ENCODE measurements at regions not wholly inside any gene's neighbourhood (a gene's known extent, or its start where the extent isn't known, plus 50 kb on each side); places are given as distances from the start of the nearest gene placed in this dataset.

DNA sequence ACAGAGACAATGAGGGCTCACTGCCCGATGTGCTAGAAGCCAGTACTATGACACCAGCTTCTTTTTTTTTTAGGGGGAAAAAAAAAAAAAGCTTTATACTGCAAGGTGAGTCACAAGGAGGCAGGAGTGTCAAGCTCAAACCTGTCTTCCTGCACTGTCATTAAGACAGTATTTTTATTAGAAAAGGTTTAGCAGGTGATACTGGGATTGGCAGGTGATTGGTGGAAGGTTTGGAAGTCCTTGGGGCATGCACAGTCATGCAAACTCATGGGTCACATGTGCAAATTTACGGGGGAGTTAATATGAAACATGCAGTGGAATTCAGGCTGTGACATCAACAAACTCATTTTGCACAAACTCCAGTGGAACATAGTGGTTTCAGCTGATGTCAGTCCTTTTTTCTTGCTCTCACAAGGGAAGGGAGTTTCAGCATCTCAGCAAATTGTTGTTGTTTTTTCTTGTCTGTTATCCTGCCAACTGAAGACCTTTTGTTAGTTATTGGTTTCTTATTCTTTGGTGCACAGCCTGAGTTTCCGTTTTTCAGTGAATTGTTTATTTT lies 530.6 kb downstream of the ANKRD7 start:
- intact Hi-C loops (cut with DNase I) = no loop called here
- H3K36me3 ChIP-seq = no peaks in the 10 kb centered on the region
- no peak overlapping the region for H3K4me3 ChIP-seq
- no peak overlapping the region for H3K27ac ChIP-seq
- no peak for DNase-seq
- no peaks in the 10 kb centered on the region for H3K4me1 ChIP-seq
- no peaks in the 10 kb centered on the region for H3K27me3 ChIP-seq
- 68 to 74% methylated on average over 3 of the region's 3 CpGs for WGBS, 2 donors
- ATAC-seq = no peak
- no peaks in the 10 kb centered on the region for H3K9me3 ChIP-seq
- TF ChIP-seq, protein P1, sequence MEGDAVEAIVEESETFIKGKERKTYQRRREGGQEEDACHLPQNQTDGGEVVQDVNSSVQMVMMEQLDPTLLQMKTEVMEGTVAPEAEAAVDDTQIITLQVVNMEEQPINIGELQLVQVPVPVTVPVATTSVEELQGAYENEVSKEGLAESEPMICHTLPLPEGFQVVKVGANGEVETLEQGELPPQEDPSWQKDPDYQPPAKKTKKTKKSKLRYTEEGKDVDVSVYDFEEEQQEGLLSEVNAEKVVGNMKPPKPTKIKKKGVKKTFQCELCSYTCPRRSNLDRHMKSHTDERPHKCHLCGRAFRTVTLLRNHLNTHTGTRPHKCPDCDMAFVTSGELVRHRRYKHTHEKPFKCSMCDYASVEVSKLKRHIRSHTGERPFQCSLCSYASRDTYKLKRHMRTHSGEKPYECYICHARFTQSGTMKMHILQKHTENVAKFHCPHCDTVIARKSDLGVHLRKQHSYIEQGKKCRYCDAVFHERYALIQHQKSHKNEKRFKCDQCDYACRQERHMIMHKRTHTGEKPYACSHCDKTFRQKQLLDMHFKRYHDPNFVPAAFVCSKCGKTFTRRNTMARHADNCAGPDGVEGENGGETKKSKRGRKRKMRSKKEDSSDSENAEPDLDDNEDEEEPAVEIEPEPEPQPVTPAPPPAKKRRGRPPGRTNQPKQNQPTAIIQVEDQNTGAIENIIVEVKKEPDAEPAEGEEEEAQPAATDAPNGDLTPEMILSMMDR (IDR thresholded peaks at IDR 0.05) = no peak

DNA sequence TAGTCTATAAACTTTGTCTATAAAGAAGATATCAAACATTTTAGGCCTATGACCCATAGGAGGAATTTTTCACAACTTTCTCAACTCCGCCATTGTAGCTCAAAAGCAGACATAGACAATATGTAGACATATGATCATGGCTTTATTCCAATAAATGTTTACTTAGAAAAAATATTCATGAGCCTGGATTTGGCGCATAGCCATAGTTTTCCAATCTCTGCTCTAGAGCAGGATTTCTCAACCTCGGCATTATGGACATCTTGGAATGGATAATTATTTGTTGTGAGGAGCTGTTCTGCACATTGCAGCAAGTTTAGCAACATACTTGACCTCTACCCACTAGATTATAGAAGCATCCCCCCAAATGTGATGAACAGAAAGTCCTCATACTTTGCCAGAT lies 532.6 kb downstream of the ANKRD7 start:
- H3K36me3 ChIP-seq = no peaks in the 10 kb centered on the region
- H3K9me3 ChIP-seq = peaks cover 0 to 8% (median 0%) of the 10 kb centered on the region in 11 donors
- no peak overlapping the region for H3K27ac ChIP-seq
- no peak overlapping the region for H3K4me3 ChIP-seq
- 79 to 82% methylated on average over 3 of the region's 3 CpGs for WGBS, 2 donors
- no peak for ATAC-seq
- H3K4me1 ChIP-seq = no peaks in the 10 kb centered on the region
- DNase-seq = no peak
- TF ChIP-seq, protein P1 (IDR thresholded peaks at IDR 0.05) = no peak
- H3K27me3 ChIP-seq = no peaks in the 10 kb centered on the region
- intact Hi-C loops (cut with DNase I) = no loop called here

DNA sequence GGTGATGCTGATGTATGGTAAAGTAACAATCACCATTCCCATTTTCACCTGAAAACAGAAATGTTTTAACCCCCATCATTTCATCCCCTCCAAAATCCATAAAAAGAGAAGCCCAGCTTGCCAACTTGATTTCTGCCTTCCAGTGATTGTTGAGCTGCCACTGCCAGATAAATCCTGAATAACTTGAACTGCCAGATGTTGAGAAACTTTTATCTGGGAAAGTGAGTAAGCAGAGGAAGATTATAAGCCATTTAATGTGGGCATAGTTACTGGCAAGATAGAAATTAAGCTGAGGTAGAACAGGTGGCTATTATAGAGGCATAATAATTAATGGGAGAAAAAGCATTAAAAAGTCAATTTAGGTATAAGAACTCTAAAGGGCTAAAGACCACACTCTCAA lies 534.1 kb downstream of the ANKRD7 start:
- Histone ChIP-seq H3K9me3 (peaks cover 0 to 8% (median 0%) of the 10 kb centered on the region in 11 donors), H3K27ac (no peak overlapping the region), H3K4me1 (no peaks in the 10 kb centered on the region), H3K4me3 (no peak overlapping the region), H3K27me3 (no peaks in the 10 kb centered on the region), H3K36me3 (no peaks in the 10 kb centered on the region)
- DNase-seq (no peak), ATAC-seq (no peak)
- TF ChIP-seq, protein P1 (IDR thresholded peaks at IDR 0.05) = no peak
- intact Hi-C loops (cut with DNase I) = no loop called here

DNA sequence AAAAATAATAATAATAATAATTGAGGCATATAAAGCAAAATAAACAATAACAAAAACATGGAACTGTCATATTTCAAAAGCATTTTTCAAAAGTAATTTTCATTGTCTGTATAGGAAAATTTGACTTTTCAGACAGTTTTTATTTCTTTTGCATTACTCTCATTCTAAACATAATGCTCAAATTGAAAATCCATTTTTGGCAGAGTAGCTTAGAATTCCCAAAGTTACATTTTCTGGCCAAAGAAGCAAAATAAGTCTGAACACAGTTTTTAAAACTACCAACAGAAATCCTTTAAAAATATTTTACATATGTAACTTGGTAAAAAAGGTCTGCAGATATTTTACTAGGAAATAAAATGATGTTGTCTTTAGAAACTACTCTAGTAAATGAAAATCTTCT lies 535.4 kb downstream of the ANKRD7 start:
- DNase-seq = no peak
- Histone ChIP-seq H3K4me3 (no peak overlapping the region), H3K4me1 (no peaks in the 10 kb centered on the region), H3K27ac (no peak overlapping the region), H3K27me3 (no peaks in the 10 kb centered on the region), H3K36me3 (no peaks in the 10 kb centered on the region), H3K9me3 (peaks cover 0 to 8% (median 0%) of the 10 kb centered on the region in 11 donors)
- no peak for ATAC-seq
- TF ChIP-seq, protein P1 (IDR thresholded peaks at IDR 0.05) = no peak
- intact Hi-C loops (cut with DNase I) = no loop called here

All from heart right ventricle (tissue), 16 donors.